ENCODE measurements at regions not wholly inside any gene's neighbourhood (a gene's known extent, or its start where the extent isn't known, plus 50 kb on each side); places are given as distances from the start of the nearest gene placed in this dataset.

- TF ChIP-seq, protein P1, sequence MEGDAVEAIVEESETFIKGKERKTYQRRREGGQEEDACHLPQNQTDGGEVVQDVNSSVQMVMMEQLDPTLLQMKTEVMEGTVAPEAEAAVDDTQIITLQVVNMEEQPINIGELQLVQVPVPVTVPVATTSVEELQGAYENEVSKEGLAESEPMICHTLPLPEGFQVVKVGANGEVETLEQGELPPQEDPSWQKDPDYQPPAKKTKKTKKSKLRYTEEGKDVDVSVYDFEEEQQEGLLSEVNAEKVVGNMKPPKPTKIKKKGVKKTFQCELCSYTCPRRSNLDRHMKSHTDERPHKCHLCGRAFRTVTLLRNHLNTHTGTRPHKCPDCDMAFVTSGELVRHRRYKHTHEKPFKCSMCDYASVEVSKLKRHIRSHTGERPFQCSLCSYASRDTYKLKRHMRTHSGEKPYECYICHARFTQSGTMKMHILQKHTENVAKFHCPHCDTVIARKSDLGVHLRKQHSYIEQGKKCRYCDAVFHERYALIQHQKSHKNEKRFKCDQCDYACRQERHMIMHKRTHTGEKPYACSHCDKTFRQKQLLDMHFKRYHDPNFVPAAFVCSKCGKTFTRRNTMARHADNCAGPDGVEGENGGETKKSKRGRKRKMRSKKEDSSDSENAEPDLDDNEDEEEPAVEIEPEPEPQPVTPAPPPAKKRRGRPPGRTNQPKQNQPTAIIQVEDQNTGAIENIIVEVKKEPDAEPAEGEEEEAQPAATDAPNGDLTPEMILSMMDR (IDR thresholded peaks at IDR 0.05), result no peak
- TF ChIP-seq POLR2A (IDR thresholded peaks at IDR 0.05) (no peak), EP300 (IDR thresholded peaks at IDR 0.05) (no peak)
These were observed 144.0 kb upstream of the IRX3 start for GRCh38 chr16:54430491-54431030.

Measured in ovary (tissue), 3 donors.